ENCODE measurements at regions not wholly inside any gene's neighbourhood (a gene's known extent, or its start where the extent isn't known, plus 50 kb on each side); places are given as distances from the start of the nearest gene placed in this dataset.

- H3K27ac Mint-ChIP-seq (ENCODE audit: low read depth, unreplicated experiment) = no peak overlapping the region
- POLR2A ChIA-PET = no interaction called here
Measured at GRCh38 chr7:155930527-155930926, 118.3 kb upstream of the SHH start.

GRCh38 chr7:155930061-155930460 is 117.8 kb upstream of the SHH start:
- intact Hi-C loops (cut with micrococcal nuclease) = no loop called here
- Mint-ChIP-seq H3K4me1 (ENCODE audit: insufficient read depth, unreplicated experiment) (no peaks in the 10 kb centered on the region), H3K9me3 (ENCODE audit: unreplicated experiment) (no peaks in the 10 kb centered on the region), H3K36me3 (ENCODE audit: insufficient read depth, unreplicated experiment) (no peaks in the 10 kb centered on the region), H3K27ac (ENCODE audit: low read depth, unreplicated experiment) (no peak overlapping the region), H3K27me3 (ENCODE audit: insufficient read depth, unreplicated experiment) (peaks cover 71% of the 10 kb centered on the region), H3K4me3 (ENCODE audit: unreplicated experiment) (no peak overlapping the region)
- POLR2A ChIA-PET = interaction anchor here (0.5 kb wide), 1 partner anchor 65 kb away, joined by 4 read pairs; no protein-coding TSS in a partner anchor
- TF ChIP-seq, protein P1, sequence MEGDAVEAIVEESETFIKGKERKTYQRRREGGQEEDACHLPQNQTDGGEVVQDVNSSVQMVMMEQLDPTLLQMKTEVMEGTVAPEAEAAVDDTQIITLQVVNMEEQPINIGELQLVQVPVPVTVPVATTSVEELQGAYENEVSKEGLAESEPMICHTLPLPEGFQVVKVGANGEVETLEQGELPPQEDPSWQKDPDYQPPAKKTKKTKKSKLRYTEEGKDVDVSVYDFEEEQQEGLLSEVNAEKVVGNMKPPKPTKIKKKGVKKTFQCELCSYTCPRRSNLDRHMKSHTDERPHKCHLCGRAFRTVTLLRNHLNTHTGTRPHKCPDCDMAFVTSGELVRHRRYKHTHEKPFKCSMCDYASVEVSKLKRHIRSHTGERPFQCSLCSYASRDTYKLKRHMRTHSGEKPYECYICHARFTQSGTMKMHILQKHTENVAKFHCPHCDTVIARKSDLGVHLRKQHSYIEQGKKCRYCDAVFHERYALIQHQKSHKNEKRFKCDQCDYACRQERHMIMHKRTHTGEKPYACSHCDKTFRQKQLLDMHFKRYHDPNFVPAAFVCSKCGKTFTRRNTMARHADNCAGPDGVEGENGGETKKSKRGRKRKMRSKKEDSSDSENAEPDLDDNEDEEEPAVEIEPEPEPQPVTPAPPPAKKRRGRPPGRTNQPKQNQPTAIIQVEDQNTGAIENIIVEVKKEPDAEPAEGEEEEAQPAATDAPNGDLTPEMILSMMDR (IDR thresholded peaks at IDR 0.05; ENCODE audit: unreplicated experiment) = no peak
- no peak for DNase-seq (ENCODE audit: unreplicated experiment)
- BruUV-seq (replicated peaks) = no TSS peak
- CTCF ChIA-PET = no interaction called here

More at GRCh38 chr7:155930527-155930926, 118.3 kb upstream of the SHH start:
- TF ChIP-seq, protein P1 (IDR thresholded peaks at IDR 0.05; ENCODE audit: unreplicated experiment) = no peak
- Mint-ChIP-seq H3K4me3 (ENCODE audit: unreplicated experiment) (no peak overlapping the region), H3K4me1 (ENCODE audit: insufficient read depth, unreplicated experiment) (no peaks in the 10 kb centered on the region), H3K27me3 (ENCODE audit: insufficient read depth, unreplicated experiment) (peaks cover 71% of the 10 kb centered on the region), H3K36me3 (ENCODE audit: insufficient read depth, unreplicated experiment) (no peaks in the 10 kb centered on the region), H3K9me3 (ENCODE audit: unreplicated experiment) (no peaks in the 10 kb centered on the region)
- CTCF ChIA-PET = interaction anchor here (0.7 kb wide), 1 partner anchor 551 kb away, joined by 3 read pairs; no protein-coding TSS in a partner anchor
- no peak for DNase-seq (ENCODE audit: unreplicated experiment)
- no TSS peak for BruUV-seq (replicated peaks)
- intact Hi-C loops (cut with micrococcal nuclease) = no loop called here

GRCh38 chr7:155928583-155928982 is 116.3 kb upstream of the SHH start:
- no TSS peak for BruUV-seq (replicated peaks)
- H3K9me3 Mint-ChIP-seq (ENCODE audit: unreplicated experiment) = no peaks in the 10 kb centered on the region
- ChIA-PET CTCF (interaction anchor here (0.9 kb wide), 1 partner anchor 19 kb away, joined by 4 read pairs; no protein-coding TSS in a partner anchor), POLR2A (interaction anchor here (0.9 kb wide), 1 partner anchor 33 kb away, joined by 4 read pairs; no protein-coding TSS in a partner anchor)
- TF ChIP-seq, protein P1 (IDR thresholded peaks at IDR 0.05; ENCODE audit: unreplicated experiment) = no peak
- no peak for DNase-seq (ENCODE audit: unreplicated experiment)
- no peaks in the 10 kb centered on the region for H3K36me3 Mint-ChIP-seq (ENCODE audit: insufficient read depth, unreplicated experiment)
- no peaks in the 10 kb centered on the region for H3K4me1 Mint-ChIP-seq (ENCODE audit: insufficient read depth, unreplicated experiment)
- H3K27ac Mint-ChIP-seq (ENCODE audit: low read depth, unreplicated experiment) = no peak overlapping the region
- peaks cover 66% of the 10 kb centered on the region for H3K27me3 Mint-ChIP-seq (ENCODE audit: insufficient read depth, unreplicated experiment)
- intact Hi-C loops (cut with micrococcal nuclease) = no loop called here
- no peak overlapping the region for H3K4me3 Mint-ChIP-seq (ENCODE audit: unreplicated experiment)

DNA sequence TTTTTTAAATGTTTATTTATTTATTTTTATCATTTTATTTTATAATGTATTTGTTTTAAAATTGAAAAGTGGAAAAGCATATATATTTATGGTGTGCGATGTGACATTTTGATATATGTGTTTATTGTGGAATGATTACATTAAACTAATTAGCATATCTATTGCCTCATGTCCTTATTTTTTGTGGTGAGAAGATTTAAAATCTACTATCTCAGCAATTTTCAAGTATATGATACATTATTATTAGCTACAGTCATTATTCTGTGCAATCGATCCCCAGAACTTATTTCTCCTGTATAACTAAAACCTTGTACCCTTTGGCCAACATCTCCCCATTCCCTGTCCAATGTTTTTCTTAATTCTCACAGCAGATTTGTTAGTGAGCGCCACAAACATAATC is 115.6 kb upstream of the SHH start:
- Mint-ChIP-seq H3K27ac (ENCODE audit: low read depth, unreplicated experiment) (no peak overlapping the region), H3K4me1 (ENCODE audit: insufficient read depth, unreplicated experiment) (no peaks in the 10 kb centered on the region), H3K36me3 (ENCODE audit: insufficient read depth, unreplicated experiment) (no peaks in the 10 kb centered on the region), H3K4me3 (ENCODE audit: unreplicated experiment) (no peak overlapping the region), H3K27me3 (ENCODE audit: insufficient read depth, unreplicated experiment) (peaks cover 66% of the 10 kb centered on the region), H3K9me3 (ENCODE audit: unreplicated experiment) (no peaks in the 10 kb centered on the region)
- ChIA-PET POLR2A (no interaction called here), CTCF (interaction anchor here (0.9 kb wide), 1 partner anchor 20 kb away, joined by 4 read pairs; no protein-coding TSS in a partner anchor)
- no TSS peak for BruUV-seq (replicated peaks)
- DNase-seq (ENCODE audit: unreplicated experiment) = no peak
- intact Hi-C loops (cut with micrococcal nuclease) = no loop called here
- TF ChIP-seq, protein P1 (IDR thresholded peaks at IDR 0.05; ENCODE audit: unreplicated experiment) = no peak

Data from MCF 10A (cell line).